Stimulated activated CD4-positive, alpha-beta T cell treated with anti-CD3 and anti-CD28 coated beads, Interleukin-4, amount 100 ng/mL, for 48 hours (primary cell): ENCODE measurements at regions not wholly inside any gene's neighbourhood (a gene's known extent, or its start where the extent isn't known, plus 50 kb on each side); places are given as distances from the start of the nearest gene placed in this dataset.
"Not testable (repeated sequence)": the region's sequence is repeated elsewhere in the genome, so short reads cannot be mapped to it uniquely, and the experiment has no call there.

Source experiments
- DNase-seq, 2 donors: peaks; one replicate each; pipeline ENCODE4 v3.0.0-alpha.2; 2020; ENCODE audit warnings: low read depth in 2 of 2

DNA sequence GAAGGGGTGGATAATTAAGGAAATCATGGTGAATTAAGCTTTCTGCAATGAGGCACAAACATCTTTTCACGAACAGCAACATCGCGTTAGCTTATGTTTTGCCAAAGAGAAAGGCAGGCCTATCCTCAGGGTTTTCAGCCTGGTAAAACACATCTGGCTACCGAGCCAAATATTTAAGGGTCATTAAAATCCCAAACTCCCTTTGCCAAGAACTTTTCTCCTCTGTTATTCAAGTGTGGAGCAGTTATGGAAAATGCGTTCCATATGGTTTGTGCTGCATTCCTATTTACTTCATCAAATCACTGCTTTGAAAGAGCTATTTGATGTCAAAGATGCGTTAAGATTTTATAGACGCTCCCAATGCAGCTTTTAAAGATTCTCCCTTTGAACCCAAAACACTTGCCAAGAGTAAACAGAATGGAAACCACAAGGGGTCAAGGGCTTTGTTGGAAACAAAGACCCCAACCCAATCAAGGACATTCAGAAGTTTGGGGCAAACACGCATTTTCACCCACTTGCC is 308.3 kb upstream of the CDH5 start:
- no peak for DNase-seq

DNA sequence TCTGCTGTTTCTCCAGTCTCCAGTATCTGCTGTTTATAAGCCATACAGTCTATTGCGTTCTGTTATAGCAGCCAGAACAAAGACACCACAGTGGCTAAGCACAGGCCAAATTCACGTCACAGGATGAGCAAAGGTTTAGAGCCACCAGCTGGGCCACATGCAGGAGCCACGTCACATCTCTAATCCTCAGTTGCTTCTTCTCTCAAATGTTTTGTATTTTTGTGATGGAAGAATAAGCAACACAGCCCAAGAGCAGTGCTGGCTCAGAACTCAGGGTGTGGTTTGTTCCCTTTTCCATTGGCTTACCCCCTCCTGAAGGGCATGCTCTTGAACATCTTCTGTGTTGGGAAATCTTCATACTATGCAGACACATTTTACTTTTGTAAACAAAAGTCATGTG is 309.4 kb upstream of the CDH5 start:
- DNase-seq: no peak

DNA sequence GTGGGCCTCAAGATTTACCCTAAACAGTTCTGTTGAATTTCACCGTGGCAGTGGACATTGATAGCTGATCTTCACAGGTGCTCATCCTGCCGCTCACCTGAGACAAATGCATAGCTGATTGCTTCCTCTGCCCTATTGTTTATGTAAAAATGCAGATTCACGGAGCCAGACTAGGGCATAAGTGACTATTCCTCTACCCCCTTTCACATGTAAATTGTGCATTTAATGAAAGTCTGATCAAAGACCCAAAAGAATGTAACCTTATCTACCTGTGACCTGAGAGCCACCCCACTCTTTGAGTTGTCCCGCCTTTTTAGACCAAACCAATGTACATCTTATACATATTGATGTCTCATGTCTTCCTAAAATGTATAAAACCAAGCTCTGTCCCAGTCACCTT is 312.4 kb upstream of the CDH5 start:
- DNase-seq: no peak

DNA sequence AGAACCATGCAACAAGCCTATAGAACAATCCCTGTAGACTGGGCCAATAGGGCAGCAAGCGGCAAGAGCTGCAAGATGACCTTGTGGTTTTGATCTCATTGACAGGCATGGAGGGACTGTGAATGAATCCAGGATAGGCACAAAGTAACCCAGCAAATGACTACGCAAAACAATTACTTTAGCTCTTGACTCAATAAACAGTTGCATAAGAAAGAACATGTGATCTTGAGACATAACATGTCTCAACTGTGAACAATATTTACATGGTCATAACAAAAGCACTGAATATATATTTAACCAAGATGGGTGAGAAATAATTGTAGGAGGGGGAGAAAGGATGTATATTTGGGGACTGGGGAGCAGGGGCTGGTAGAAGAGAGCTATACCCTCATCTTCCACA is 313.7 kb upstream of the CDH5 start:
- no peak for DNase-seq

DNA sequence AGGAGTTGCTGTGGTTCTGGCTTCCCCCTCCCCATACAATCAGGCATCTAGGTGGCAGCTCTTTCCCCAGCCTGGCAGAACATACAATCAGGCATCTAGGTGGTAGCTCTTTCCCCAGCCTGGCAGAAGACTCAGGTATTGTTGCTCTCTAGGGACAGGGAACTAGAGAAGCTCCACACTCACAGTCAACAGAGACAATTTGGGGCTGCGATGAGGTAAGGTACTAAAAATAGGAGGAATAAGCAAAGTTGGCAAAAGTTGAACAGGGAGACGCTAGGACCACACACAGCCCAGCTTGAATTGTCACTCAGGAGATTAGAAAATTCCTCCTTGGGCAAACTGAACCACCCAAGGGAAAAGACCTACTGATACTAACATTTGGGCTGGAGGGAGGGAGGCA is 315.5 kb upstream of the CDH5 start:
- no peak for DNase-seq

DNA sequence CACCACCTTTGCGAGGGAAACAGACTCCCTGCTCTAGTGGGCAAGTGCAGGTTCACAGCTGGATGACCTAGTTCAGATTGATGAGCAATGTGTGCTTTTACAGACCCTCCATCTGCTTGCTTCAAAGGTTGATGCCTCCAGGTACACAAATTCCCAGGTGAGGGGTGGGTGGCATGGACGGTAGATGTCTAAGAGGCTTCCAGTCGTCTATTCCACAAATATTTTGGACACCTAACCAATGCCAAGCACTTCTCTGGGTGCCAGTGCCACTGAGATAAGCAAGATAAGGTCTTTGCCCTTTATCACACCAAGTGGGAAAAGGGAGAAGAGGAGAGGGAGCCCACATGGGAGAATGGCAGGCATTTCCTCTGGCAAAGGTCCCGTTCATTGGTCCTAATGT is 316.6 kb upstream of the CDH5 start:
- DNase-seq: no peak

DNA sequence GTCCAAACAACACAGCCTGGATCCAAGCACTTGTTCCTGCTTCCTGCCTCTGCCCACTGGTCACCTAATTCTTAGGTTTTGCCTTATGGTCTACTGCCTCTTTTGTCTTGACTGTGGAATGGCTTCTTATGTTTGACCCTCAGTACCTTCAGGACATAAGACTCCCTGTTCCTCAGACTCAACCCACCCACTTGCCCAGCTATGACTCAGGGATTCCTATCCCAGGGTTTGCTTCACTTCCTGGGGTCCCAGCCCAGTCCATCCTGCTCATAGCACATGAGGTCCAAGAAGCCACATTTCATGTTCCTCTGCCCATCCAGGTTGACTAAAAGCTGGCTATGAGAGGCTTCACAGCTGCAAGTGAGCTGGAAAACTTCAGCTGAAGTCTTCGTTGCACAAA is 320.9 kb upstream of the CDH5 start:
- DNase-seq: no peak

DNA sequence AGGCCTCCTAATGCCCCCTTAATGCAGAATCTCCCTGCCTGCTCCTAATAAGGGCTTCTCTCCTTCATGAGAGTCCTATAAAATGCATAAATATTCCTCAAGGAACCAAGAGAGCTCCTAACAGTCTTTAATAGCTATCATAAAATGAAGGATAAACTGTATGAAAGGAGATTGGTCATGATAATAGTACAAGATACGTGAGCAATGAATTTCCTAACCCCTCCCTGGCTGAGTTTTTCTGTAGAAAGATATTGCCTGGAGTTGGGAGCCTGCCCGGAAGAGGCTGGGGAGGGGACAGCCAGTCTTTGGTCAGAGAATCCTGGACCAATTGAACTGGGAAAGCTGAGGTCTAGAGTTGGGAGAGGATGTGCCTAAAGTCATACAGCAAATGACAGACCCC is 321.9 kb upstream of the CDH5 start:
- no peak for DNase-seq

DNA sequence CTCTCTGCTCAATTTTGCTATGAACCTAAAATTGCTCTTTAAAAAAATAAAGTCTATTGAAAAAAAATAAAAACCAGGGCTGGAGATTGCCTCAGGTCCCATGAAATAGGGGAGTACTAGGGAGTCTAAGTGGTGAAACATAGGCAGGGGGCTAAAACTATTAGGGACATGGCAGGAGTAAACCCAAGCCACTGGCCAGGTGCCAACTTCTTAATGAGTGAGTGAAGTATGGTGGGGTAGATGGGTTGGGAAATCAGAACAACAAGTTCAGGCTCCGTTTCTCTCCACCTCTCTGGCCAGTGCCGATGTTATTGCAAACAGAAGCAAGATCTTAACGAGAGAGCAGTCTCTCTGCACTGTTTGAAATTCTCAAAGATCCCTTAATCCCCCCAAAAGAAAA is 322.4 kb upstream of the CDH5 start:
- no peak for DNase-seq

DNA sequence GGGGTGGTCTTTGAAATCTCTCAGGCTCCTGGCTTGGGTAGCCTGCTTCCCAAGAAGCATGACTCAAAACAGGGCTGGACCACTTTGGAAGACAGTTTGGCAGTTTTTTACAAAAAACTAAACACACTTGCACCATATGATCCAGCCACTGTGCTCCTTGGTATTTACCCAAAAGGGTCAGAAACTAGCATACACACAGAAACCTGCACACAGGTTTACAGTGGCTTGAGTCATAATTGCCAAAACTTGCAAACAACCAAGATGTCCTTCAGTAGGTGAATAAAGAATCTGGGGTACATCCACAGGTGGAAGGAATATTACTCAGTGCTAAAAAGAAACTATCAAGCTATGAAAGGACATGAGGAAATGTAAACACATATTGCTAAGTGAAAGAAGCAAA is 323.2 kb upstream of the CDH5 start:
- no peak for DNase-seq

DNA sequence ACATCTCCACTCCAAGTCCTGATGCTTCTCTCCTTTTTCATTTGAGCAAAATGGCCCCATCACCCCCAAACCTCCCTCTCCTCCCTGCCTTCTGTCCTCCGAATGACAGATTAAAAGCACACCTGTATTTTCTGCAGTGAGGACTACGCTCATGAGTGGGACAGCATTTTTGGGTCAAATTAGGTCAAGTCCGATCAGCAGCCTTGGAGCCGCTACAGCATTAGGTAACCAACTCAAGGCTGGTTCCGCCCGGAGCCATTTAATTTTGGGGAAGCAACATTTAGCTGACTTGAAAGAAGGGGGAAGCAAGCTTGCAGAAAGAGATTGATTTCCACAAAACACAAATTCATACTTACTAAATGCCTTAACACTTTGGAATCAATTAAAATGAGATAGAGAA is 324.1 kb upstream of the CDH5 start:
- DNase-seq: no peak

DNA sequence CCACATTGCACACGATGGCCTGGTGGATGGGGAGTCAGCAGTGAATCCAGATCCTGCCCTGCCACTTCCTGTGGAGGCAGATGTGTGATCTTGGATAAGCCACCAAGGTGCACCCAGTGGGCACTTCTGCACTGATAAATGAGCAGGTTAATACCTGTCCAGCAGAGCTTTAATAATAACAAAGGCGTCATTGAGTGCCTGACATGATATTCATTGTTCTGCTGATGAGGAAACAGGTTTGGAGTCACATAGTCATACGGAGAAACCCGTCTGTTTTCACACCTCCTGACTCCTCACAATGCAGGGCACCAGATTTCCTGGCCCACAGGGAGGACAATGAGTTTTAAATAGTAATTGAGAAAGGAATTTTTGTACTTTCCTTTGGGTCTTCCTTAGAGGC is 324.6 kb upstream of the CDH5 start:
- no peak for DNase-seq

DNA sequence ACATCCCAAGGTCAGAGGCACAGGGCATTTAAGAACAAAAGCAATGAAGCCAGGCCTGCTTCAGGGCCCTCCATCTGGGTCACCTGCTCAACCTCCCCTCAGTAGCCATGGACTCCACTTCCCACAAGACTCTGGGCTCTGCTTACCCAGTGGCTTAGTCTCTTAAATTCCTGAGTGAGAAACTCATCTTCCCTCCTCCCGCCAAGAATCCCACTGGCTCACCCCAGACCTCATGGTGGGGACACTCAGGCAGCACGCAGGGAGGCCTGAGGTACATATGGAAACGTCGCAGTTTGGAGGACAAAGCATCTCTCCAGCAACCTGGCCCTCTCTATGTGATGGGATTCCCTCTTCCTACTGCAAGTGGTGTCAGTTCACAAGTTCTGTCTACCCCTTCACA is 326.7 kb upstream of the CDH5 start:
- DNase-seq: no peak

DNA sequence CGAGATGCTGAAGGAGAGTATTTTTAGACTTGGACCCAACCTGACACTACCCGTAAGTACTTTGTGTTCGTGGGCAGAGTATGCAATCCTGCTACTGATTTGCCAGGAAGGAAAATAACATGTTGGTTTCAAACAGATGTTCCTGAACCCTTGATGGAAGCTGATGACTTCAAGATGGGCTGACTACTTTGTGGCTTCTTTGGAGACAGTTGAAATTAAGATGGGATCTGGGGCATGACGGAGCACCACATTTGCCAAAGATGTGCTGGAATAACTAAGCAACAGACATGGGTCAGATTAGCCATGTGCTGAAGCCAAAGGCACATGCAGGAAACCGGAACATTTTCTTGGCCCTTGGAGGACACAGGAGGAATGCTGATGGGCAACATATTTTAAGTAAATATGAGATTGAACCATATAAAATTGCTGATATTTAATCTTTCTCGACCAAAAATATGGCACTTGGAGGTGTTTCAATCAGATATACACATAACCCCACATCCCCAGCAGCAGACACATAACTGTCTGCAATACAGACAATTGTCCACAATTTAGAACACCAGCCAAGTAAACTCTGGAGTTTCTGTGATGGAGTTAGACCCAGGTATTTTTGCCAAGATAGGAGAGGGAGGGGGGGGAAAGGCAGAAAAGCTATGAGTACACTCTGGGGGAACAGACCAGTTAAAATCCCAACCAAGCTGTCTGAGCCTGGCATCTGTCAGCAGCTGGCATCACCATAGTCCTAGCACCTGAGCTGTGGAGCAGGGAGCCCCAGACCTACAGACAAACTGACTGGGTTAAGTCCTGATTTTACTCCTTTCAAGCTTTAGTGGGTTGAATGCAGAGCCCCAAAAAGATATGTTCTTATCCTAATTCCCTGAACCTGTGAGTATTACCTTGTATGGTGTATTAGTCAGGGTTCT is 329.4 kb upstream of the CDH5 start:
- DNase-seq: no peak

DNA sequence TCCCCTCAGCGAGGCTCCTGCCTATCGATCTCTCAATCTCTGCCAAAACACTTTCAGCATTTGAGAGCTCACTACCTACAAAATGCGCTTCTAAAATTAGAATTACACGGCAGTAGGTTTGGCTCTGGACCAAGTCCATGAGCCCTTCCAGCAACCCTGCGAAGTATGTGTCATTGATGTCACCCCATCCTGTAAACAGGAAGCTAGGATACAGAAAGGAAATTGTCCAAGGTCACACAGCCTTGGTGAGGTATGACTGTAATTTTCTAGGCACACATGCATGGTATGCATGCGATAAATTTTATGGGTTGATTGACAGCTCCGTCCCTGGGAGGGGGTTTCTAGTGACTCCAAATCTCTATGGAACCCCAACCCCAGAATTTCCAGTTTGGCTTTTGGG is 330.3 kb upstream of the CDH5 start:
- DNase-seq: no peak

DNA sequence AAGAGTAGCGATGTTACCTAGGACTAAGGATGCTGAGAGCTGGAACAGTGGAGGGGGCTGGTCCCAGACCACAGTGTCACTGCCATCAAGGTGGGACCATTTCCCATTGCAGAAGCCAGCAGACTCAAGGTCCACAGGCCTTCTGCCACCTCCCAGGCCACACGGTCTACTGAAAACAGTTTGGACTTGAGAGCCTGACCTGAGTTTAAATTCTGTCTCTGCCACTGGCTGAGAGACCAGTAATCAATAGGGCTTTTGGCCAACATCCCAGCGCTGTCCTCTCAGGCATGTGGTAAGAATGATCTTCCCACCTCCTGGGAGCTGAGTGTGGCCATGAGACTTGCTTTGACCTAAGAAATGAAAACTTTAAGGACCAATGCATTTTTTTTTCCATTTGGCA is 331.4 kb upstream of the CDH5 start:
- no peak for DNase-seq

DNA sequence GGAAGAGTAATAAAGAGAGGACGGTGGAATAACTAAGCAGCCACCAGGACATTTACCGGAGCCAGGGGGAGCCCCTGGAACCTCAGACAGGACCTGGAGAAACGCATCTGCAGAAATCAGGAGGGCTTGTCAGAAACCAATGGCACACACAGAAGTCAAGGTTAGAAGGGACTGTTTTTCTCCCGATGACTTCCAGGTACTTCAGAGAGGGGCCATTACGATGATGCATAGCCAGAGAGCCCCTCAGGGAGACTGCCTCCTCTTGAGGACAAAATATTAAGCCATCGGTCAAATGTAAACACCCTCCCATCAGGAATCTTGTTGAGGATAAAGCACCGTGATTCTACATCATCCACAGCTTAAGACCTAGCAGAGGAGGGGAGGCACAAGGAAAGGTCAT is 333.6 kb upstream of the CDH5 start:
- DNase-seq: no peak

DNA sequence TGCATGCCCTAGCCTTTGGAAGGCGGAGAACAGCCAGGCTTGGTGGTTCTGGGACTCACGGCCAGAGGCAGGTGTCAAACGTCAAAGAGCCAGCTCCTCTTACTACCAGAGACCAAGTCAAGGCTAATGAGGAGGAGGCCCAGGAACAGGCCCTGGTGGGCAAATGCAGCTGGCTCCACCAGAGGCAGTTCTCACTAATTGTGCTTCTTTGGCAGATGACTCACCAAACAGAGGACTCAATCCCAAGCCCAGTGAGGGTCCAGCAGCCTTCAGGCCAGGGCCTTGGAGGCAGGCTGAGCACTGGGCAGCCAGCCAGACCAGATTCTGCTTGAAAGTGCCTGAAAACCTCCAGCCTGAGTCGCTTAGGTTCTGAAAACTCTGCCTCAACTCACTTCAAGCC is 336.5 kb upstream of the CDH5 start:
- no peak for DNase-seq

DNA sequence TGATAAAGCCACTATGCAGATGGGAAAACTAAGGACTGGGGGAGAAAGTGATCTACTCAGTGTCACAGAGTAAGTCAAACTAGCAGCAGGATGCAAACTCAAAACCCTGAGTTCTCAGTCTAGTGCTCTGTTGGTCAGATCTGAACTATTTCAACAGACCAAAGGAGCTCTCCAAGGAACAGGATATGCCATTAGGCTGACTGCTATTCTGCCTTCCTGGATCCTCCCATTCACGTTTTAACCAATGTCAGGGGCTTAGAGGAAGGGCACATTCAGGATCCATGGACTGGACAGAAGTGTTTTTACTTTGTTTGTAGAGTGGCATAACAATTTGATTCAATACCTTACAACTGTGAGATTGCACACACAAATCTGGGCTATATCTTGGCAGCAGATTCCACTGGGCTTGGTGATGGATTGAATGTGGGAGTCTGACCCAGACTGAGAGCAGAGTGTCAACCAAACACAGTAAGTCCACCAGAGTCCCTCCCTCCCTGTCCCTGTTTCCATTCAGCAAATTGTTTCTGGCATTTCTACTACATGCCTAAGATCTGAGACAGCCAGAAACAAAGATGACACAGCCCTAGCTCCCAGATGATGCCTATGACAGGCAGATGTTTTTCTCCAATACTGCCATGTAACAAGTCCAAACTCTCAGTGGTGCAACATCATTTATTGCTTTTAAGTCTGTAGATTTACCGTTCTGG is 337.8 kb upstream of the CDH5 start:
- no peak for DNase-seq

DNA sequence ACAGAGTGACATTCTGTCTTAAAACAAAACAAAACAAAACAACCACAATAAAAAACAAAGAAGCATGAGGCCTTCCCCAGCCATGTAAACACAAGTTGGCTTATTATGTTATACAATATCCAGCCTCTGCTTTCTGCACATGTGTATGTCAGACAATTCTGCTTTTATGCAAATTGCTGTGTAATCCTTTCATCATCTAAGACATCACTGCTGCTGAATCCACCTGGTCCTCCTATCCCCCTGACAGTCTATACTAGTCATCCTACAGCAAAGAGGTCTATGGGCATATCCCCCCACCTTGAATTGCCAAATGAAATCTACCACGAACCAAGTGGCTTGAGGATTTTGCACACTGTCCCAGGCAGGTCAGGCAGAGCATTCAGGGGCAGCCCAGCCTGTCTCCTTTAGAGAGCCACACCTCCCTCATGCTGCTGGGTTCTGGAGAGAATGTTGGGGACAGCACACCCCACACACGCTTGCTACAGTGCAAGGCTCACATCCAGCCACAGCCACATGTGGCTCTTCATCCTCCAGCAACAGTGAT is 339.6 kb upstream of the CDH5 start:
- no peak for DNase-seq

DNA sequence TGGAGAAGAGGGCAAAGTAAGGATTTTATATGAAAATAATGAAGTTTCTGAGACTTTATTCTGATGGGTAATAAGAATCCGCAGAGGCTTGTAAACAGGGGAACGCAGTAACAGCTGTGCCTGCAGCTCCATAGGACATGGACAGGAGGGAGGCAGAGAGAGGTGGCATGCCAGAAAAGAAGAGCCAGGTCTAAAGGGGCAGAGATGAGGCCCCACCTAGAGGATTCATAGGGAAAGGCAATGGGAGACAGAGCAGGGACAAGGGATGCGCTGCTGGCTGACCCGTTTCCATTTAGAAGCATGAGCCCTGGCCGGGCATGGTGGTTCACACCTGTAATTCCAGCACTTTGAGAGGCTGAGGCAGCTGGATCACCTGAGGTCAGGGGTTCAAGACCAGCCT is 340.3 kb upstream of the CDH5 start:
- no peak for DNase-seq

DNA sequence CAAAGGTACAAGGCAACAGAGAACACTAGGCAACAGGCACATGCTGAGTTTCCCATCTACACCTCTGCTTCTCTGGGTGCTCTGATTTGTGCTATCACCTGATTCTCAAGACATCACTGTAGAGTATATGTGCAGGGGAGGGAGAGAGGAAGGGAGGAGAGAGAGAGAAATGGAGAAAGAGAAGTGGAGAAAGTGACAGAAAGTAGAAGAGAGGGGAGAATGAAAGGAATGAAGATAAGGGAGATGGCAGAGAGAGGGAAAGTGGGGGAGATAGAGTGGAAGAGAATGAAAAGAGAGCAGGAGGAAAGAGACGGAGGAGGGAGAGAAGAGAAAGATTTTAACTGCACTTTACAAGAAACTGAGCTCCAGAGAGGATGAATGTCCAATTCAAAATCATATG is 340.7 kb upstream of the CDH5 start:
- DNase-seq: no peak

DNA sequence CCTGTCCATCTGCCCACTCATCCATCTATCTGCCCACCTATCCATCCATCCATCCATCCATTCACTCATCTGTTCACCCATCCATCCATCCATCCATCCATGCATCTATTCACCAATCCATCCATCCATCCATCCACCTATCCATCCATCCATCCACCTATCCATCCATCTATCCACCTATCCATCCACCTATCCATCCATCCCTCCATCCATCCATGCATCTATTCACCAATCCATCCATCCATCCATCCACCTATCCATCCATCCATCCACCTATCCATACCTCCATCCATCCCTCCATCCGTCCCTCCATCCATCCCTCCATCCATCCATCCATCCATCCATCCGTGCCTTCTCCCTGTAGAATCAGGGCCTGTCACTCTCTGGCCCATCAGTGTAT is 341.9 kb upstream of the CDH5 start:
- not testable (repeated sequence) for DNase-seq
